SK-N-SH (cell line): ENCODE measurements at regions not wholly inside any gene's neighbourhood (a gene's known extent, or its start where the extent isn't known, plus 50 kb on each side); places are given as distances from the start of the nearest gene placed in this dataset.

Experiments used
- CTCF ChIA-PET: fragments of 300-600, 350-600 bp; formaldehyde crosslinking; extraction: SDS; loops from one replicate; lab custom pipeline; 2021; lab: Yijun Ruan, JAX
- POLR2A ChIA-PET: fragments of 350-600 bp; sonication (Branson Sonifier 250); formaldehyde crosslinking; extraction: SDS; loops from one replicate; lab custom pipeline; 2020; ENCODE audit warnings: antibody characterized with exemption, inconsistent platforms; lab: Yijun Ruan, JAX
- DNase-seq: peaks from one replicate; pipeline ENCODE4 v3.0.0; 2012
- H2AFZ ChIP-seq: fragments of 200-600 bp; sonication (generic); 2 replicates; pipeline ENCODE4 v1.8.1; 2016; ENCODE audit warnings: antibody characterized with exemption, mild to moderate bottlenecking, low read depth
- H3F3A ChIP-seq: fragments of 200-600 bp; sonication (generic); replicated peaks from 2 replicates; pipeline ENCODE3; 2016; ENCODE audit warnings: antibody characterized with exemption, mild to moderate bottlenecking; ENCODE audit not compliant: insufficient read depth
- H3K27ac ChIP-seq, 2 experiments: fragments of 200-500 bp in 1 of 2; fragments of 200-600 bp in 1 of 2; sonication (Bioruptor generic) in 1 of 2; sonication (generic), shearing (Covaris generic) in 1 of 2; 2 replicates each; pipeline versions ENCODE4 v1.5.1 to v1.6.1; 2014 to 2016; ENCODE audit warnings: low read depth in 2 of 2, inconsistent platforms in 1 of 2, low read length in 1 of 2, mild to moderate bottlenecking in 1 of 2, mixed read lengths in 1 of 2
- H3K27me3 ChIP-seq: fragments of 200-600 bp; sonication (generic), shearing (Covaris generic); 2 replicates; pipeline ENCODE4 v1.6.1; 2016; ENCODE audit warnings: mixed run types; ENCODE audit not compliant: insufficient read depth
- H3K36me3 ChIP-seq, 2 experiments: fragments of 200-500 bp in 1 of 2; fragments of 200-600 bp in 1 of 2; sonication (Bioruptor generic) in 1 of 2; sonication (generic) in 1 of 2; replicated peaks in 1 of 2; 2 replicates each; pipeline versions ENCODE3 to v1.5.1; 2014 to 2016; ENCODE audit warnings: low read length in 1 of 2, mild to moderate bottlenecking in 1 of 2; ENCODE audit not compliant: insufficient read depth in 2 of 2, control insufficient read depth in 1 of 2
- H3K4me1 ChIP-seq, 2 experiments: fragments of 200-500 bp in 1 of 2; fragments of 200-600 bp in 1 of 2; sonication (Bioruptor generic) in 1 of 2; sonication (generic), shearing (Covaris generic) in 1 of 2; 2 replicates each; pipeline versions ENCODE4 v1.5.1 to v1.6.1; 2014 to 2016; ENCODE audit warnings: low read depth in 1 of 2, low read length in 1 of 2, mixed run types in 1 of 2; ENCODE audit not compliant: insufficient read depth in 2 of 2, control insufficient read depth in 1 of 2
- H3K4me2 ChIP-seq: fragments of 200-600 bp; sonication (generic), shearing (Covaris generic); 2 replicates; pipeline ENCODE4 v1.6.1; 2017; ENCODE audit warnings: mixed run types
- H3K4me3 ChIP-seq, 2 experiments: fragments of 200-500 bp in 1 of 2; fragments of 200-600 bp in 1 of 2; sonication (Bioruptor generic) in 1 of 2; sonication (generic), shearing (Covaris generic) in 1 of 2; 2 replicates each; pipeline versions ENCODE4 v1.5.1 to v1.8.1; 2014 to 2016; ENCODE audit warnings: low read depth in 2 of 2, inconsistent platforms in 1 of 2, low read length in 1 of 2, mild to moderate bottlenecking in 1 of 2, mixed read lengths in 1 of 2, moderate library complexity in 1 of 2
- H3K79me2 ChIP-seq: fragments of 200-600 bp; sonication (generic); 2 replicates; pipeline ENCODE4 v1.8.1; 2017; ENCODE audit warnings: mild to moderate bottlenecking; ENCODE audit not compliant: insufficient read depth
- H3K9ac ChIP-seq: fragments of 200-600 bp; sonication (generic); 2 replicates; pipeline ENCODE4 v1.6.1; 2017; ENCODE audit warnings: mixed run types
- H3K9me2 ChIP-seq: fragments of 200-600 bp; sonication (generic); 2 replicates; pipeline ENCODE4 v1.6.1; 2017; ENCODE audit warnings: mixed run types
- H3K9me3 ChIP-seq: fragments of 200-600 bp; sonication (generic); 2 replicates; pipeline ENCODE4 v1.6.1; 2017; ENCODE audit warnings: mixed run types, mild to moderate bottlenecking, moderate library complexity
- H4K20me1 ChIP-seq: fragments of 200-600 bp; sonication (generic); 2 replicates; pipeline ENCODE4 v1.6.1; 2017; ENCODE audit warnings: mild to moderate bottlenecking, mixed run types; ENCODE audit not compliant: insufficient read depth
- ELF1 ChIP-seq: IDR thresholded peaks from 2 replicates; pipeline ENCODE4 v1.4.0; 2012
- EP300 ChIP-seq, 2 experiments: IDR thresholded peaks; 2 replicates each; pipeline versions ENCODE4 v1.4.0 to v1.6.1; 2012; ENCODE audit warnings: borderline replicate concordance in 1 of 2, low read depth in 1 of 2, low read length in 1 of 2
- EZH2phosphoT487 ChIP-seq: fragments of 200-600 bp; sonication (generic); IDR thresholded peaks from 2 replicates; pipeline ENCODE4 v1.6.1; 2017; ENCODE audit warnings: low read depth, mixed run types, mild to moderate bottlenecking, antibody characterized with exemption, moderate library complexity, borderline replicate concordance
- FOSL2 ChIP-seq: IDR thresholded peaks from 2 replicates; pipeline ENCODE4 v1.4.0; 2012; ENCODE audit warnings: low read depth, mild to moderate bottlenecking, moderate library complexity, borderline replicate concordance
- FOXM1 ChIP-seq: IDR thresholded peaks from 2 replicates; pipeline ENCODE4 v1.4.0; 2012; ENCODE audit warnings: low read depth, mild to moderate bottlenecking
- GATA2 ChIP-seq: sonication (generic); formaldehyde crosslinking; IDR thresholded peaks from 2 replicates; pipeline ENCODE4 v1.5.0; 2020; ENCODE audit warnings: mild to moderate bottlenecking, missing genetic modification reagents
- RAD21 ChIP-seq: IDR thresholded peaks from 2 replicates; pipeline ENCODE4 v1.6.1; 2012; ENCODE audit warnings: mild to moderate bottlenecking, low read length
- RXRA ChIP-seq: IDR thresholded peaks from 2 replicates; pipeline ENCODE4 v1.4.0; 2012; ENCODE audit warnings: low read depth, mild to moderate bottlenecking, borderline replicate concordance
- TCF12 ChIP-seq: IDR thresholded peaks from 2 replicates; pipeline ENCODE4 v1.4.0; 2012
- YY1 ChIP-seq: IDR thresholded peaks from 2 replicates; pipeline ENCODE4 v1.4.0; 2012; ENCODE audit warnings: low read depth, mild to moderate bottlenecking
- WGBS: methylation state at CpG from one replicate; pipeline ENCODE4 v1.1.6; 2017; ENCODE audit warnings: low lambda C conversion rate; 5-methylcytosine and 5-hydroxymethylcytosine counted together
- TF ChIP-seq, protein P1 (sequence below): fragments of 150-350 bp; IDR thresholded peaks from 2 replicates; pipeline ENCODE4 v1.6.1; 2017; ENCODE audit warnings: antibody characterized with exemption, low read length, low read depth, borderline replicate concordance

DNA sequence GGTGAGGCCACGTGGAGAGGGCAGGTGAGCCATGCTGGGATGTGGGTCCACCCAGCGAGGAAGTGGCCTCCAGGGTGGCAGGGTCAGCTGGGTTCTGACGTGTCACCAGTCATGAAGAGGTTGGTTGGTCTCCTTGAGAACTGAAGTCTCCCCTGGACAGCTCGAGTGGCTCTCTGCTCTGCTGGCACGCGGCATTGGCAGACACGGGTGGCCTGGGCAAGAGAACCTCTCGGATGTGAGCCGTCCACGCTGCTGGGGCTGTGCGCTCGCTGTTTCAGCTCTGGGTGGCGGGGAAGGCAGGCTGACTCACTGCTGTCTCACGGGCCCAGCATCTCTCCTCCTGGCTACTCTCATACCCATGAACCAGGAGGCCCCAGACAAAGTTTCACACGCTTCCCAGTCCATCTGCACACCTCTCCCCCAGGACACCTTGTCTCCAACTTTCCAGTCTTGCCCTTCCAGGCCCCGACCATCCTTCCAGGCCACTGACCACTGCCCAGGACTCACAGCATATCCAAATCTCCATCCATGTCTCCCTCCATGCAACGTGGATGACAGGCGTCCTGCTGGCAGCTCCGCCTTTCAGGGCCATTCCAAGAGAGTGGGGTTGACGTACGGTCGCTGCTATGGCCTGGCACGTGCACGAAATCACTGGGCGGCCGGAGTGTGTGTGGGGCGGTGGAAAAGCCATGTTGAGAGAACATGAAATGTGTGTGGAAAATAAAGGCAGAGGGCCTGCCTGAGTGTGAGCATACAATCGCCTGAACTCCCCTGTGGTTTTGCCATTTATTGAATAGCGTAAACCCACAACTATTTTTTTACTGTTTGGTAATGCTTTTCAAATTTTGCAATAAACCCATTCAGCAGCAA is 145.0 kb upstream of the COL5A1 start:
- no peak overlapping the region for H2AFZ ChIP-seq
- no peaks in the 10 kb centered on the region for H4K20me1 ChIP-seq
- peaks cover 4 to 18% of the 10 kb centered on the region in 2 experiments; a peak in 2 of 4 replicates for H3K4me1 ChIP-seq
- no peaks in the 10 kb centered on the region for H3K36me3 ChIP-seq
- H3K9ac ChIP-seq = no peak overlapping the region
- no peaks in the 10 kb centered on the region for H3K79me2 ChIP-seq
- H3K9me3 ChIP-seq = no peaks in the 10 kb centered on the region
- DNase-seq = no peak
- POLR2A ChIA-PET = no interaction called here
- no peak for TF ChIP-seq ELF1
- TF ChIP-seq FOSL2 = peak; percentile 37; the same call in 1 of the 2 replicates
- 83% methylated on average over 19 of the region's 29 CpGs for WGBS
- no peaks in the 10 kb centered on the region for H3K9me2 ChIP-seq
- CTCF ChIA-PET = no interaction called here
- H3K27me3 ChIP-seq = no peaks in the 10 kb centered on the region; the same call in 1 of the 2 replicates
- H3F3A ChIP-seq = peaks cover 18% of the 10 kb centered on the region
- peak overlapping the region; percentile 26; the same call in 1 of the 2 replicates for H3K4me2 ChIP-seq
- H3K27ac ChIP-seq = peak overlapping the region in 1 of 2 experiments; percentile 46; a peak in 2 of 4 replicates
- no peak overlapping the region for H3K4me3 ChIP-seq

DNA sequence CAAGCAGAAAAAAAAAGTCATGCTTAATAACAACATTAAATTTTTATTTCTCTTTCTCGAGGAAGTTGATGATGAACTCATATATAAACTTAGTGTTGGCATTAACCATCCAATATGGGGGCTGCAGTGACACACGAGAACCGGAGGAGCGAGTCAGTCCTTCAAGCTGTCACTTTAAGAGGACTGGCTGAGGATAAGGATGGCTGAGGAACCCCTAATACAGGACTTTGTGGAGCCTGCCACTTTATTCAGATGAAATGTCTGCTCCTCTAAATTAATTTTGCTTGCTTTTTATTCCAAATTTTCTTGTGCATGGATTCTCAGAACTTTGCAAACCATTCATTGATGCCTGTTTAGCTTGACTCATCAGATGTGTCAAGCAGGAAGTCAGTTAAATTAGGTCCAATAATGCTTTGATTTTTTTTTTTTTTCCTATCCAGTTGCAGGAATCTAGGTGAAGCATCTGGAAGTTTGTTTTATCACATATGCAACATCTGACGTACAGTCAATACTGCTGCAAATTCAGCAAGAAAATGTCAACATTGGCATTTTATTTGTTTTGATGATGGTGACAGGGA is 144.2 kb upstream of the COL5A1 start:
- POLR2A ChIA-PET = no interaction called here
- Histone ChIP-seq H3K9me2 (no peaks in the 10 kb centered on the region), H3K79me2 (no peaks in the 10 kb centered on the region), H3K4me1 (peaks cover 8 to 11% of the 10 kb centered on the region in 2 experiments; a peak in 3 of 4 replicates), H3K4me2 (0 out of 2 replicates have a peak overlapping the region, but pooled peaks have one; percentile 26), H3K9me3 (no peaks in the 10 kb centered on the region), H3K4me3 (no peak overlapping the region), H4K20me1 (no peaks in the 10 kb centered on the region), H3F3A (peaks cover 18% of the 10 kb centered on the region), H3K27ac (peak overlapping the region in 1 of 2 experiments; percentile 46; a peak in 1 of 4 replicates), H3K9ac (no peak overlapping the region), H3K36me3 (no peaks in the 10 kb centered on the region), H2AFZ (no peak overlapping the region), H3K27me3 (no peaks in the 10 kb centered on the region; the same call in 1 of the 2 replicates)
- WGBS = 69% methylated on average over 5 of the region's 5 CpGs
- TF ChIP-seq RXRA (no peak), GATA2 (CRISPR knock-in tag) (no peak), YY1 (no peak), ELF1 (no peak), EP300 (IDR thresholded peaks at IDR 0.05; ENCODE audit: borderline replicate concordance in 1 of 2, low read depth in 1 of 2, low read length in 1 of 2) (no peak), EZH2phosphoT487 (no peak), RAD21 (no peak), TCF12 (no peak), FOXM1 (no peak), FOSL2 (no peak)
- TF ChIP-seq, protein P1, sequence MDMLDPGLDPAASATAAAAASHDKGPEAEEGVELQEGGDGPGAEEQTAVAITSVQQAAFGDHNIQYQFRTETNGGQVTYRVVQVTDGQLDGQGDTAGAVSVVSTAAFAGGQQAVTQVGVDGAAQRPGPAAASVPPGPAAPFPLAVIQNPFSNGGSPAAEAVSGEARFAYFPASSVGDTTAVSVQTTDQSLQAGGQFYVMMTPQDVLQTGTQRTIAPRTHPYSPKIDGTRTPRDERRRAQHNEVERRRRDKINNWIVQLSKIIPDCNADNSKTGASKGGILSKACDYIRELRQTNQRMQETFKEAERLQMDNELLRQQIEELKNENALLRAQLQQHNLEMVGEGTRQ = no peak
- CTCF ChIA-PET = no interaction called here
- no peak for DNase-seq
